T-helper 2 cell treated with Interferon-gamma antibody and Interleukin-4, amounts not matched to agents 5 μg/mL and 100 μg/mL, for 36 hours (primary cell): ENCODE measurements at regions not wholly inside any gene's neighbourhood (a gene's known extent, or its start where the extent isn't known, plus 50 kb on each side); places are given as distances from the start of the nearest gene placed in this dataset.

ENCODE experiments used
- DNase-seq: peaks from one replicate; pipeline ENCODE4 v3.0.0; 2021; ENCODE audit warnings: low spot score
- H3K27ac Mint-ChIP-seq: one replicate; pipeline ENCODE4 v1.8.0; 2021; ENCODE audit warnings: mild to moderate bottlenecking, mixed read lengths
- H3K27me3 Mint-ChIP-seq: one replicate; pipeline ENCODE4 v1.8.0; 2021; ENCODE audit warnings: low read depth, mixed read lengths
- H3K36me3 Mint-ChIP-seq: one replicate; pipeline ENCODE4 v1.8.0; 2021; ENCODE audit warnings: low read depth, mixed read lengths
- H3K4me1 Mint-ChIP-seq: one replicate; pipeline ENCODE4 v1.8.0; 2021; ENCODE audit warnings: low read depth, mixed read lengths
- H3K4me3 Mint-ChIP-seq: one replicate; pipeline ENCODE4 v1.8.0; 2022; ENCODE audit warnings: mild to moderate bottlenecking, moderate library complexity, mixed read lengths
- H3K9me3 Mint-ChIP-seq: one replicate; pipeline ENCODE4 v1.8.0; 2021; ENCODE audit warnings: mixed read lengths

- H3K27me3 Mint-ChIP-seq, result no peaks in the 10 kb centered on the region
- H3K4me1 Mint-ChIP-seq, result peaks cover 43% of the 10 kb centered on the region
- no peak overlapping the region for H3K27ac Mint-ChIP-seq
- peaks cover 25% of the 10 kb centered on the region for H3K9me3 Mint-ChIP-seq
- H3K36me3 Mint-ChIP-seq, result peaks cover 10% of the 10 kb centered on the region
- no peak overlapping the region for H3K4me3 Mint-ChIP-seq
- no peak for DNase-seq
These were observed 141.3 kb upstream of the PLEKHG7 start for GRCh38 chr12:92561543-92561899.

GRCh38 chr12:92560713-92561542, 141.9 kb upstream of the PLEKHG7 start:
- Mint-ChIP-seq H3K27me3 (no peaks in the 10 kb centered on the region), H3K4me3 (no peak overlapping the region), H3K27ac (no peak overlapping the region), H3K9me3 (peaks cover 25% of the 10 kb centered on the region), H3K4me1 (peaks cover 45% of the 10 kb centered on the region), H3K36me3 (peaks cover 9% of the 10 kb centered on the region)
- no peak for DNase-seq

GRCh38 chr12:92558806-92559205, 144.0 kb upstream of the PLEKHG7 start:
- no peaks in the 10 kb centered on the region for H3K27me3 Mint-ChIP-seq
- H3K4me1 Mint-ChIP-seq, result peaks cover 55% of the 10 kb centered on the region
- DNase-seq, result no peak
- peak overlapping the region; percentile 1 for H3K27ac Mint-ChIP-seq
- H3K36me3 Mint-ChIP-seq, result peaks cover 4% of the 10 kb centered on the region
- H3K4me3 Mint-ChIP-seq, result no peak overlapping the region
- H3K9me3 Mint-ChIP-seq, result peaks cover 16% of the 10 kb centered on the region

GRCh38 chr12:92558215-92558773, 144.5 kb upstream of the PLEKHG7 start:
- Mint-ChIP-seq H3K27ac (no peak overlapping the region), H3K36me3 (peaks cover 4% of the 10 kb centered on the region), H3K4me3 (no peak overlapping the region), H3K4me1 (peaks cover 55% of the 10 kb centered on the region), H3K9me3 (peaks cover 16% of the 10 kb centered on the region), H3K27me3 (no peaks in the 10 kb centered on the region)
- DNase-seq, result no peak

- DNase-seq, result no peak
- peaks cover 16% of the 10 kb centered on the region for H3K9me3 Mint-ChIP-seq
- H3K27me3 Mint-ChIP-seq, result no peaks in the 10 kb centered on the region
- peaks cover 52% of the 10 kb centered on the region for H3K4me1 Mint-ChIP-seq
- H3K27ac Mint-ChIP-seq, result peak overlapping the region; percentile 85
- peaks cover 4% of the 10 kb centered on the region for H3K36me3 Mint-ChIP-seq
- H3K4me3 Mint-ChIP-seq, result peak overlapping the region; percentile 48
These were observed 145.4 kb upstream of the PLEKHG7 start for GRCh38 chr12:92557422-92557724.

GRCh38 chr12:92556637-92557421, 146.0 kb upstream of the PLEKHG7 start:
- peaks cover 11% of the 10 kb centered on the region for H3K9me3 Mint-ChIP-seq
- peaks cover 4% of the 10 kb centered on the region for H3K36me3 Mint-ChIP-seq
- H3K27ac Mint-ChIP-seq, result peak overlapping the region; percentile 85
- peak overlapping the region; percentile 48 for H3K4me3 Mint-ChIP-seq
- peaks cover 47% of the 10 kb centered on the region for H3K4me1 Mint-ChIP-seq
- H3K27me3 Mint-ChIP-seq, result no peaks in the 10 kb centered on the region
- DNase-seq, result no peak

GRCh38 chr12:92556141-92556540, 146.6 kb upstream of the PLEKHG7 start:
- H3K4me1 Mint-ChIP-seq, result peaks cover 42% of the 10 kb centered on the region
- peaks cover 4% of the 10 kb centered on the region for H3K36me3 Mint-ChIP-seq
- no peaks in the 10 kb centered on the region for H3K27me3 Mint-ChIP-seq
- peaks cover 10% of the 10 kb centered on the region for H3K9me3 Mint-ChIP-seq
- H3K27ac Mint-ChIP-seq, result peak overlapping the region; percentile 85
- no peak for DNase-seq
- peak overlapping the region; percentile 48 for H3K4me3 Mint-ChIP-seq

- Mint-ChIP-seq H3K4me3 (no peak overlapping the region), H3K9me3 (peaks cover 6% of the 10 kb centered on the region), H3K4me1 (peaks cover 36% of the 10 kb centered on the region), H3K27me3 (no peaks in the 10 kb centered on the region), H3K36me3 (peaks cover 4% of the 10 kb centered on the region), H3K27ac (no peak overlapping the region)
- no peak for DNase-seq
These were observed 148.4 kb upstream of the PLEKHG7 start for GRCh38 chr12:92554158-92555073.

GRCh38 chr12:92553389-92553788, 149.4 kb upstream of the PLEKHG7 start:
- Mint-ChIP-seq H3K9me3 (peaks cover 9% of the 10 kb centered on the region), H3K27ac (no peak overlapping the region), H3K4me3 (no peak overlapping the region), H3K4me1 (peaks cover 32% of the 10 kb centered on the region), H3K36me3 (peaks cover 8% of the 10 kb centered on the region), H3K27me3 (no peaks in the 10 kb centered on the region)
- no peak for DNase-seq

GRCh38 chr12:92552412-92553108, 150.2 kb upstream of the PLEKHG7 start:
- Mint-ChIP-seq H3K4me3 (no peak overlapping the region), H3K4me1 (peaks cover 25% of the 10 kb centered on the region), H3K27me3 (no peaks in the 10 kb centered on the region), H3K36me3 (peaks cover 8% of the 10 kb centered on the region), H3K9me3 (peaks cover 9% of the 10 kb centered on the region), H3K27ac (no peak overlapping the region)
- DNase-seq, result no peak

GRCh38 chr12:92551853-92552397, 150.9 kb upstream of the PLEKHG7 start:
- DNase-seq, result peak; percentile 71

GRCh38 chr12:92551210-92551609, 151.6 kb upstream of the PLEKHG7 start:
- peaks cover 19% of the 10 kb centered on the region for H3K4me1 Mint-ChIP-seq
- no peak overlapping the region for H3K4me3 Mint-ChIP-seq
- H3K36me3 Mint-ChIP-seq, result peaks cover 4% of the 10 kb centered on the region
- H3K27ac Mint-ChIP-seq, result no peak overlapping the region
- no peak for DNase-seq
- peaks cover 3% of the 10 kb centered on the region for H3K9me3 Mint-ChIP-seq
- H3K27me3 Mint-ChIP-seq, result no peaks in the 10 kb centered on the region

More at GRCh38 chr12:92551853-92552397, 150.9 kb upstream of the PLEKHG7 start:
- peaks cover 4% of the 10 kb centered on the region for H3K9me3 Mint-ChIP-seq
- H3K36me3 Mint-ChIP-seq, result peaks cover 4% of the 10 kb centered on the region
- H3K4me1 Mint-ChIP-seq, result peaks cover 22% of the 10 kb centered on the region
- H3K27ac Mint-ChIP-seq, result no peak overlapping the region
- H3K4me3 Mint-ChIP-seq, result no peak overlapping the region
- no peaks in the 10 kb centered on the region for H3K27me3 Mint-ChIP-seq

- H3K27me3 Mint-ChIP-seq, result no peaks in the 10 kb centered on the region
- peaks cover 4% of the 10 kb centered on the region for H3K36me3 Mint-ChIP-seq
- no peak overlapping the region for H3K4me3 Mint-ChIP-seq
- H3K27ac Mint-ChIP-seq, result no peak overlapping the region
- no peak for DNase-seq
- peaks cover 13% of the 10 kb centered on the region for H3K4me1 Mint-ChIP-seq
- peaks cover 3% of the 10 kb centered on the region for H3K9me3 Mint-ChIP-seq
These were observed 152.1 kb upstream of the PLEKHG7 start for GRCh38 chr12:92550661-92551060.
